GM12874 (cell line): ENCODE measurements at regions not wholly inside any gene's neighbourhood (a gene's known extent, or its start where the extent isn't known, plus 50 kb on each side); places are given as distances from the start of the nearest gene placed in this dataset.

Experiments
- TF ChIP-seq, protein P1 (sequence below): IDR thresholded peaks from 2 replicates; pipeline ENCODE4 v1.5.1; 2011; ENCODE audit warnings: low read depth, mild to moderate bottlenecking, control low read depth, low read length, moderate library complexity; ENCODE audit not compliant: insufficient read depth

DNA sequence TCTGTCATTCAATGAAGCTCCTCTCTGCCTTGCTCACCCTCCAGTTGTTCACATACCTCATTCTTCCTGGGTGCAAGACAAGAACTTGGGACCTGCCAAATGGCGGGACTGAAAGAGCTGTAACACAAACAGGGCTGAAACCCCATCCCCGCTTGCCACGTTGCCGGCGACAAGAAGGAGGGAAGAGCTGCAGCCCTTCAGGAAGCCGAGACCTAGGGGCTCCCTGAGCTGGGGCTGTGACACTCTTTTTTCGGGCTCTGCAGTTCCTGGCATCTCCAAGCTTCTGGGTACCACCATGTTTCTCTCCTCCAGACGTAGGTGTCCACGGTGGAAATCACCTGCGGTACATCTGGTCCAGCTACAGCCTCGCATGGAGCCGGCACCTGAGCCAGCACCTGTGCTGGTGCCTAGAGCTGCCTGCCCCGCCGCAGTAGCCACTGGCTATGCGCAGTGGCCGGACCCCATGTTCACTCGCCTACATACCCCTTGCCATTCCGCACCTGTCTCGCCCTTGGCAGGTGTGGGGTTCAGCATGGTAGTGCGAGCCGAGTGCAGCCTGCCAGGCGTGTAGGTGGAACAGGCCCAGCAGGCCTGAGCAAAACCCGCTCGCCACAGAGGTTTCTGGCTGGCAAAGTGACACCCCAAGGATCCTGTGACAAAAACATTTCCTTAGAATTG is 367.0 kb upstream of the NEGR1 start:
- TF ChIP-seq, protein P1, sequence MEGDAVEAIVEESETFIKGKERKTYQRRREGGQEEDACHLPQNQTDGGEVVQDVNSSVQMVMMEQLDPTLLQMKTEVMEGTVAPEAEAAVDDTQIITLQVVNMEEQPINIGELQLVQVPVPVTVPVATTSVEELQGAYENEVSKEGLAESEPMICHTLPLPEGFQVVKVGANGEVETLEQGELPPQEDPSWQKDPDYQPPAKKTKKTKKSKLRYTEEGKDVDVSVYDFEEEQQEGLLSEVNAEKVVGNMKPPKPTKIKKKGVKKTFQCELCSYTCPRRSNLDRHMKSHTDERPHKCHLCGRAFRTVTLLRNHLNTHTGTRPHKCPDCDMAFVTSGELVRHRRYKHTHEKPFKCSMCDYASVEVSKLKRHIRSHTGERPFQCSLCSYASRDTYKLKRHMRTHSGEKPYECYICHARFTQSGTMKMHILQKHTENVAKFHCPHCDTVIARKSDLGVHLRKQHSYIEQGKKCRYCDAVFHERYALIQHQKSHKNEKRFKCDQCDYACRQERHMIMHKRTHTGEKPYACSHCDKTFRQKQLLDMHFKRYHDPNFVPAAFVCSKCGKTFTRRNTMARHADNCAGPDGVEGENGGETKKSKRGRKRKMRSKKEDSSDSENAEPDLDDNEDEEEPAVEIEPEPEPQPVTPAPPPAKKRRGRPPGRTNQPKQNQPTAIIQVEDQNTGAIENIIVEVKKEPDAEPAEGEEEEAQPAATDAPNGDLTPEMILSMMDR: no peak

DNA sequence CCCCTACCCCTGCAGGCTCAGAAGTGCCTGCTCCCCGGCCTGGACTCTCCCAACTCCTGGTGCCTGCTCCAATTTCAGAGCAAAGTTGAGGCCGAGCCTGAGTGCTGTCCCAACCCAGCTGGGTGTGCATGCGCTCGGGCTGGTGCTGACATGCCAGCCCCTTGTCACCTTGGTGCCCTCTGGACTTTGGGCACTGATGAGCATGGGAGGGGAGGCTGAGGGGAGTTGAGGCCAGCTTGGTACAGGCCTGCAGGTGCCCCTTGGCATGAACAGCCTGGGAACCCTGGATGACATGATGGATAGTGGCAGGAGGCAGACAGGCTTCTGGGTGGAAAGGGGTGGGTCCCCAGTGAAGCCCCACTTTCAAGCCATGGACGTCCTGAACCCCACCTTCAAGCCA is 366.1 kb upstream of the NEGR1 start:
- TF ChIP-seq, protein P1: no peak

DNA sequence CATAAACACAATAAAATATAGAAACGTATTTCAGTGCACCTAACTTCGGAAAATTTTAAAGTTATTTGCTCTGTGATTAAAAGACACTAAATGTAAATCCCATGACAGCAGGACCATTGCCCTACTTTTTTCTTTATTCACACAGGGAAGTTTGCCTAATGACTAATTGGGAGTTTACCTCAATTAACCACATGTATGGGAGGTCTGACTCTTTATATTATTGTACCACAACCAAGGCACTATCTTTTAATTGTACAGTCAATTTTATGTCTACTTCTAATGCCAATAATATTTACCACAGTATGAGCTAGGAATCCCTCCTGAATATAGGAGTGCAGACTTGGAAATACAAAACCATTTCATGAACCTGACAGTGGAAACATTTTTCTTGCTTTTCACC is 360.8 kb upstream of the NEGR1 start:
- TF ChIP-seq, protein P1: no peak

DNA sequence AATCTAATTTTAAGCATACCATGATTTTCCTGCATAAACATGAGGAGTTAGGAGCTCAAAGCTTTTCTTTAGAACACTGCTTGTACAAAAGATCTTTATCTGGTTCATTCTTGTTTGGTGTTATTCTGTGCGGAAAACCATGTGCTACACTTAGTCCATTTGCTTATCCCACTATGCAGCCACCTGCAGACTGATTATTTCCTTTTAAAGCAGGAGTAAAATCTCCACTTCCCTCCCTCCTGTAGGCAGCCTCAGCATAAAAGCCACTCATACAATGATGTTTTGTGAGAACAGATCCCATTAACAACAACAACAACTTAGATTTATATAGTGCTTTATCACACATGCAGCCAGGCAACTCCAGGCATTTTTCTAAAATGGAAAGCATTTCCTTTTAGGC is 355.3 kb upstream of the NEGR1 start:
- TF ChIP-seq, protein P1: no peak

DNA sequence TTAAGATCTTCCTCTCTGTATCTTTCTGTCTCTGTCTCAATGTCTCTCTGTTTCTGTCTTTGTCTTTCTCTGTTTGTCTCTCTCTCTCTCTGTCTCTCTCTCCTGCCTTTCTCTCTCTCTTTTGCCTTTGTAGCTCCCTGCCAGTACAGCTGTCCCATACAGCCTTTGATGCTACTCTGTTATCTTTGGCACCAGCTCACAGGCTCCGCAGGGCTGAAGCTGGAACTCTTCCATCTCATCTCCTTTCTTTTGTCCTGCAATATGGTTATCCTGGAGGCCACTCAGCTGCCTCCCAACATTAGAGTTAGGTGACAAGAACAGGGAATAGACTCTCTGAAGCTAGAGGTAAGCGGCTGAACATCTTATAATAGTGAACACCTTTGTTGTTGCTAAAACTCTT is 354.3 kb upstream of the NEGR1 start:
- TF ChIP-seq, protein P1: no peak

DNA sequence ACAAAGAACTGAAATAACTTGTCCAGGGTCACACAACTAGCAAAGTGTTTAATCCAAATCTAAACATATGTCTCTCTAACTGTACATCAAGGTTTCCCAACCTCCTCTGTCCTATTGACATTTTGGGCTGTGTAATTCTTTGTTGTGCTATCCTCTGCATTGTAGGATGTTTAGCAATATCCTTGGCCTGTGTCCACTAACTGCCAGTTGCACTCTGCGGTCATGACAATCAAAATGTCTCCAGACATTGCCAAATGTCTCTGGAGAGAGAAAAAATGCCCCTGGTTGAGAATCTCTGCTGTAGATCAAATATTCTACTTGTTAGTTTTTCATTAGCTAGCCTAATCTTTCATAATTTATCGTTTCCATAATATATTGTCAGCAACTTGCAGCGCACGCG is 353.4 kb upstream of the NEGR1 start:
- TF ChIP-seq, protein P1: no peak

DNA sequence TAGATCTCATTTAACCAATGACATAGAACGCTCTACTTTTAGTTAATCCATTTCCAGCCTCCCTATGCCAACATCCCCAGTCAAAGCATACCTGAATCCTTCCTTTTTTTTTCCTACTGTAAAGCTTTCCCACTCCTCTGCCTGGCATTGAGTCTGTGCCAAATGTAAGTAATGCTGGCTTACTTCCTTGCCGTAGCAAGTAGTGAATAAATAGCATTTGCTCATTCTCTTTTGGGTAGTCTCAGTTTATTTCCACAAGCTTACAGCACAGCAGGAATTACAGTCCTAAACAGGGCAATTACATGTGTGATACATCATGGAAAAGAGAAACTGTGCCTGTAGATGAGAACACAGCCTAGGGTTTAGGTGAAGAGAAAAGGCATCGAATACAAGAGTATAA is 352.6 kb upstream of the NEGR1 start:
- TF ChIP-seq, protein P1: no peak
